SK-N-SH treated with all-trans-retinoic acid at 6 μM for 48 hours (cell line): ENCODE measurements at regions not wholly inside any gene's neighbourhood (a gene's known extent, or its start where the extent isn't known, plus 50 kb on each side); places are given as distances from the start of the nearest gene placed in this dataset.

Experiments
- ATAC-seq: fragments of 200-7000 bp; cut with Tn5 transposase; 3 replicates; pipeline ENCODE4 v1.9.1; 2020; ENCODE audit warnings: mild to moderate bottlenecking, moderate library complexity
- ARNTL ChIP-seq: fragments of 450-650 bp; formaldehyde crosslinking; IDR thresholded peaks from 2 replicates; pipeline ENCODE4 v1.5.0; 2020; ENCODE audit warnings: low read depth, mild to moderate bottlenecking, moderate library complexity, borderline replicate concordance
- BACH2 ChIP-seq: fragments of 250-450 bp; sonication (Bioruptor Pico); IDR thresholded peaks from 2 replicates; pipeline ENCODE4 v1.9.0; 2021; ENCODE audit warnings: mild to moderate bottlenecking, borderline replicate concordance
- CSDC2 ChIP-seq: fragments of 250-450 bp; sonication (Bioruptor Pico); IDR thresholded peaks from 2 replicates; pipeline ENCODE4 v1.5.0; 2020; ENCODE audit warnings: mild to moderate bottlenecking, moderate library complexity
- ESRRG ChIP-seq: fragments of 250-450 bp; sonication (Bioruptor Pico); IDR thresholded peaks from 2 replicates; pipeline ENCODE4 v1.6.1; 2021; ENCODE audit warnings: mild to moderate bottlenecking
- GLIS3 ChIP-seq: fragments of 250-450 bp; sonication (Bioruptor Pico); IDR thresholded peaks from 2 replicates; pipeline ENCODE4 v1.5.0; 2020; ENCODE audit warnings: mild to moderate bottlenecking, moderate library complexity
- OSR1 ChIP-seq: fragments of 250-450 bp; sonication (Bioruptor Pico); IDR thresholded peaks from 2 replicates; pipeline ENCODE4 v1.8.0; 2022; ENCODE audit warnings: moderate library complexity, mild to moderate bottlenecking, inconsistent platforms
- POU6F1 ChIP-seq: fragments of 250-450 bp; sonication (Bioruptor Pico); IDR thresholded peaks from 2 replicates; pipeline ENCODE4 v1.8.0; 2021; ENCODE audit warnings: low read depth, mild to moderate bottlenecking, moderate library complexity, borderline replicate concordance
- RARB ChIP-seq: fragments of 250-450 bp; sonication (Bioruptor Pico); IDR thresholded peaks from 2 replicates; pipeline ENCODE4 v1.8.0; 2021; ENCODE audit warnings: mild to moderate bottlenecking, moderate library complexity
- TOX ChIP-seq: fragments of 250-450 bp; sonication (Bioruptor Pico); IDR thresholded peaks from 2 replicates; pipeline ENCODE4 v1.8.0; 2021; ENCODE audit warnings: mild to moderate bottlenecking, moderate library complexity, borderline replicate concordance
- ZC3H10 ChIP-seq: fragments of 250-450 bp; sonication (Bioruptor Pico); IDR thresholded peaks from 2 replicates; pipeline ENCODE4 v1.5.1; 2021; ENCODE audit warnings: mild to moderate bottlenecking, moderate library complexity
- ZFP3 ChIP-seq: fragments of 250-450 bp; sonication (Bioruptor Pico); IDR thresholded peaks from 2 replicates; pipeline ENCODE4 v1.5.0; 2020; ENCODE audit warnings: mild to moderate bottlenecking, moderate library complexity
- ZFP30 ChIP-seq: fragments of 450-650 bp; formaldehyde crosslinking; IDR thresholded peaks from 2 replicates; pipeline ENCODE4 v1.5.0; 2022; ENCODE audit warnings: mild to moderate bottlenecking, moderate library complexity
- ZNF565 ChIP-seq: fragments of 450-650 bp; formaldehyde crosslinking; conservative IDR thresholded peaks from 2 replicates; pipeline ENCODE4 v1.5.0; 2020; ENCODE audit warnings: low read depth, mild to moderate bottlenecking, moderate library complexity
- ZNF70 ChIP-seq: fragments of 450-650 bp; formaldehyde crosslinking; IDR thresholded peaks from 2 replicates; pipeline ENCODE4 v1.5.0; 2020; ENCODE audit warnings: mild to moderate bottlenecking, moderate library complexity
- ZNF8 ChIP-seq: fragments of 450-650 bp; formaldehyde crosslinking; IDR thresholded peaks from 2 replicates; pipeline ENCODE4 v1.5.0; 2020; ENCODE audit warnings: mild to moderate bottlenecking, moderate library complexity
- TF ChIP-seq, protein P1 (sequence below): fragments of 250-450 bp; sonication (Bioruptor Pico); IDR thresholded peaks from 2 replicates; pipeline ENCODE4 v1.8.0; 2020; ENCODE audit warnings: mild to moderate bottlenecking, moderate library complexity, borderline replicate concordance
- TF ChIP-seq, protein P2 (sequence below): fragments of 250-450 bp; sonication (Bioruptor Pico); IDR thresholded peaks from 2 replicates; pipeline ENCODE4 v1.5.0; 2020; ENCODE audit warnings: mild to moderate bottlenecking, moderate library complexity
- TF ChIP-seq, protein P3 (sequence below): fragments of 250-450 bp; sonication (Bioruptor Pico); IDR thresholded peaks from 2 replicates; pipeline ENCODE4 v1.5.1; 2020; ENCODE audit warnings: low read depth, mild to moderate bottlenecking, moderate library complexity

GRCh38 chr4:29983890-29984289, 736.3 kb upstream of the PCDH7 start:
- TF ChIP-seq ZC3H10 (CRISPR knock-in tag) = no peak
- TF ChIP-seq ZFP3 = no peak
- no peak for TF ChIP-seq TOX
- TF ChIP-seq ZNF8 = no peak
- TF ChIP-seq POU6F1 (CRISPR knock-in tag) = no peak
- TF ChIP-seq, all 23 proteins: peak for 0
- no peak for ATAC-seq

GRCh38 chr4:30001628-30002027, 718.5 kb upstream of the PCDH7 start:
- TF ChIP-seq RARB (CRISPR knock-in tag) (no peak), ARNTL (CRISPR knock-in tag) (no peak), OSR1 (no peak), ZFP30 (CRISPR knock-in tag) (no peak), GLIS3 (no peak), ESRRG (CRISPR knock-in tag) (no peak), BACH2 (no peak)
- TF ChIP-seq, protein P1, sequence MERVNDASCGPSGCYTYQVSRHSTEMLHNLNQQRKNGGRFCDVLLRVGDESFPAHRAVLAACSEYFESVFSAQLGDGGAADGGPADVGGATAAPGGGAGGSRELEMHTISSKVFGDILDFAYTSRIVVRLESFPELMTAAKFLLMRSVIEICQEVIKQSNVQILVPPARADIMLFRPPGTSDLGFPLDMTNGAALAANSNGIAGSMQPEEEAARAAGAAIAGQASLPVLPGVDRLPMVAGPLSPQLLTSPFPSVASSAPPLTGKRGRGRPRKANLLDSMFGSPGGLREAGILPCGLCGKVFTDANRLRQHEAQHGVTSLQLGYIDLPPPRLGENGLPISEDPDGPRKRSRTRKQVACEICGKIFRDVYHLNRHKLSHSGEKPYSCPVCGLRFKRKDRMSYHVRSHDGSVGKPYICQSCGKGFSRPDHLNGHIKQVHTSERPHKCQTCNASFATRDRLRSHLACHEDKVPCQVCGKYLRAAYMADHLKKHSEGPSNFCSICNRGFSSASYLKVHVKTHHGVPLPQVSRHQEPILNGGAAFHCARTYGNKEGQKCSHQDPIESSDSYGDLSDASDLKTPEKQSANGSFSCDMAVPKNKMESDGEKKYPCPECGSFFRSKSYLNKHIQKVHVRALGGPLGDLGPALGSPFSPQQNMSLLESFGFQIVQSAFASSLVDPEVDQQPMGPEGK (CRISPR knock-in tag) = no peak
- TF ChIP-seq, protein P2, sequence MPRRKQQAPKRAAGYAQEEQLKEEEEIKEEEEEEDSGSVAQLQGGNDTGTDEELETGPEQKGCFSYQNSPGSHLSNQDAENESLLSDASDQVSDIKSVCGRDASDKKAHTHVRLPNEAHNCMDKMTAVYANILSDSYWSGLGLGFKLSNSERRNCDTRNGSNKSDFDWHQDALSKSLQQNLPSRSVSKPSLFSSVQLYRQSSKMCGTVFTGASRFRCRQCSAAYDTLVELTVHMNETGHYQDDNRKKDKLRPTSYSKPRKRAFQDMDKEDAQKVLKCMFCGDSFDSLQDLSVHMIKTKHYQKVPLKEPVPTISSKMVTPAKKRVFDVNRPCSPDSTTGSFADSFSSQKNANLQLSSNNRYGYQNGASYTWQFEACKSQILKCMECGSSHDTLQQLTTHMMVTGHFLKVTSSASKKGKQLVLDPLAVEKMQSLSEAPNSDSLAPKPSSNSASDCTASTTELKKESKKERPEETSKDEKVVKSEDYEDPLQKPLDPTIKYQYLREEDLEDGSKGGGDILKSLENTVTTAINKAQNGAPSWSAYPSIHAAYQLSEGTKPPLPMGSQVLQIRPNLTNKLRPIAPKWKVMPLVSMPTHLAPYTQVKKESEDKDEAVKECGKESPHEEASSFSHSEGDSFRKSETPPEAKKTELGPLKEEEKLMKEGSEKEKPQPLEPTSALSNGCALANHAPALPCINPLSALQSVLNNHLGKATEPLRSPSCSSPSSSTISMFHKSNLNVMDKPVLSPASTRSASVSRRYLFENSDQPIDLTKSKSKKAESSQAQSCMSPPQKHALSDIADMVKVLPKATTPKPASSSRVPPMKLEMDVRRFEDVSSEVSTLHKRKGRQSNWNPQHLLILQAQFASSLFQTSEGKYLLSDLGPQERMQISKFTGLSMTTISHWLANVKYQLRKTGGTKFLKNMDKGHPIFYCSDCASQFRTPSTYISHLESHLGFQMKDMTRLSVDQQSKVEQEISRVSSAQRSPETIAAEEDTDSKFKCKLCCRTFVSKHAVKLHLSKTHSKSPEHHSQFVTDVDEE (CRISPR knock-in tag) = no peak
- TF ChIP-seq, protein P3, sequence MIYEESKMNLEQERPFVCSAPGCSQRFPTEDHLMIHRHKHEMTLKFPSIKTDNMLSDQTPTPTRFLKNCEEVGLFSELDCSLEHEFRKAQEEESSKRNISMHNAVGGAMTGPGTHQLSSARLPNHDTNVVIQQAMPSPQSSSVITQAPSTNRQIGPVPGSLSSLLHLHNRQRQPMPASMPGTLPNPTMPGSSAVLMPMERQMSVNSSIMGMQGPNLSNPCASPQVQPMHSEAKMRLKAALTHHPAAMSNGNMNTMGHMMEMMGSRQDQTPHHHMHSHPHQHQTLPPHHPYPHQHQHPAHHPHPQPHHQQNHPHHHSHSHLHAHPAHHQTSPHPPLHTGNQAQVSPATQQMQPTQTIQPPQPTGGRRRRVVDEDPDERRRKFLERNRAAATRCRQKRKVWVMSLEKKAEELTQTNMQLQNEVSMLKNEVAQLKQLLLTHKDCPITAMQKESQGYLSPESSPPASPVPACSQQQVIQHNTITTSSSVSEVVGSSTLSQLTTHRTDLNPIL (CRISPR knock-in tag) = no peak
- ATAC-seq = no peak

- ATAC-seq = no peak
- no peak for TF ChIP-seq ESRRG (CRISPR knock-in tag)
- no peak for TF ChIP-seq ARNTL (CRISPR knock-in tag)
- no peak for TF ChIP-seq TOX
- no peak for TF ChIP-seq ZNF70
- no peak for TF ChIP-seq ZC3H10 (CRISPR knock-in tag)
- TF ChIP-seq, all 23 proteins: peak for 0
Observed at GRCh38 chr4:30002341-30002740, 717.8 kb upstream of the PCDH7 start.

- no peak for ATAC-seq
- no peak for TF ChIP-seq BACH2
- TF ChIP-seq POU6F1 (CRISPR knock-in tag) = no peak
- TF ChIP-seq, protein P3 (CRISPR knock-in tag) = no peak
- TF ChIP-seq, protein P2 (CRISPR knock-in tag) = no peak
- no peak for TF ChIP-seq ESRRG (CRISPR knock-in tag)
- TF ChIP-seq, protein P1 (CRISPR knock-in tag) = no peak
- TF ChIP-seq OSR1 = no peak
- no peak for TF ChIP-seq ZNF565
- no peak for TF ChIP-seq ZFP30 (CRISPR knock-in tag)
- no peak for TF ChIP-seq CSDC2
- TF ChIP-seq ZNF8 = no peak
- TF ChIP-seq TOX = no peak
- no peak for TF ChIP-seq GLIS3
Observed at GRCh38 chr4:30005995-30006394, 714.2 kb upstream of the PCDH7 start.
